ENCODE measurements at regions not wholly inside any gene's neighbourhood (a gene's known extent, or its start where the extent isn't known, plus 50 kb on each side); places are given as distances from the start of the nearest gene placed in this dataset.

DNA sequence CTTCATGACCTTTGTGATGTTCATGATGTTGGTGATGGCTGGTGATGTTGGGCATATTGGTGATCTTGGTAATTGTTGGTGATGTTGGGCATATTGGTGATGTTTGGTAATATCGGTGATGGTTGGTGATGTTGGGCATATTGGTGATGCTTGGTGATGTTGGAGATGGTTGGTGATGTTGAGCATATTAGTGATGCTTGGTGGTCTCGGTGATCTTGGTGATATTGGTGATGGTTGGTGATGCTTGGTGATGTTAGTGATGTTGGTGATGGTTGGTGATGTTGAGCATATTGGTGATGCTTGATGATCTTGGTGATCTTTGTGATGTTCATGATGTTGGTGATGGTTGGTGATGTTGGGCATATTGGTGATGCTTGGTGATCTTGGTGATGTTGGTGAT lies 73.8 kb downstream of the IRX2 start:
- no peak overlapping the region for H3K27ac Mint-ChIP-seq
- no peaks in the 10 kb centered on the region for H3K4me1 Mint-ChIP-seq (ENCODE audit: low read depth)
- ATAC-seq = no peak
- ChIA-PET CTCF (no interaction called here), POLR2A (no interaction called here)
- H3K27me3 Mint-ChIP-seq (ENCODE audit: low read depth) = no peaks in the 10 kb centered on the region
- no peak for DNase-seq
- peaks cover 8% of the 10 kb centered on the region for H3K9me3 Mint-ChIP-seq (ENCODE audit: insufficient read depth)
- H3K4me3 Mint-ChIP-seq = no peak overlapping the region
- no peaks in the 10 kb centered on the region for H3K36me3 Mint-ChIP-seq (ENCODE audit: low read depth)

GRCh38 chr5:2675548-2675947 lies 75.9 kb downstream of the IRX2 start:
- DNase-seq (no peak), ATAC-seq (no peak)
- Mint-ChIP-seq H3K36me3 (ENCODE audit: low read depth) (no peaks in the 10 kb centered on the region), H3K27ac (no peak overlapping the region), H3K27me3 (ENCODE audit: low read depth) (no peaks in the 10 kb centered on the region), H3K4me3 (no peak overlapping the region), H3K9me3 (ENCODE audit: insufficient read depth) (peaks cover 8% of the 10 kb centered on the region), H3K4me1 (ENCODE audit: low read depth) (no peaks in the 10 kb centered on the region)
- POLR2A ChIA-PET = no interaction called here
- CTCF ChIA-PET = no interaction called here

- Mint-ChIP-seq H3K27me3 (ENCODE audit: low read depth) (no peaks in the 10 kb centered on the region), H3K4me1 (ENCODE audit: low read depth) (no peaks in the 10 kb centered on the region), H3K4me3 (no peak overlapping the region), H3K9me3 (ENCODE audit: insufficient read depth) (peaks cover 8% of the 10 kb centered on the region), H3K27ac (no peak overlapping the region), H3K36me3 (ENCODE audit: low read depth) (no peaks in the 10 kb centered on the region)
- ChIA-PET CTCF (no interaction called here), POLR2A (no interaction called here)
- DNase-seq (no peak), ATAC-seq (no peak)
Observed at GRCh38 chr5:2674456-2674855, 77.0 kb downstream of the IRX2 start.

DNA sequence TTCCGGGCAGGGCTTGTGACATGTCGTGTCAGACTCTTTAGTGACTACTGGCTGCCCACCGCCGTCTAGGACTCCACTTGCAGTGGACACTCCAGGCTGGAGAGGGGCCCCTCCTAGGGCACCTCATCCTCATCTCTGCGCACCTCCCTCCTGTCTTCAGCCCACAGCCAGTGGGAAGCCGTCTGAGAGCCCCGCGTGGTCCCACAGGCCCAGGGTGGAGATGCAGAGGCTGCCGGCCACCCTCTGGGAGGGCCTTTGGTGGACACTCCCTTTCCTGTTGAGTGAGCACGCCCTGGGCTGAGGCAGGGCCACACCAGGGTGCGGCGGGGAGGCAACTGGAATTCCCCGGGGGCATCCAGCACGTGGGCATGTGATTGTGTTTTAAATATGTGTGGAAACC lies 80.5 kb downstream of the IRX2 start:
- Mint-ChIP-seq H3K27ac (no peak overlapping the region), H3K4me3 (no peak overlapping the region), H3K36me3 (ENCODE audit: low read depth) (no peaks in the 10 kb centered on the region), H3K27me3 (ENCODE audit: low read depth) (no peaks in the 10 kb centered on the region), H3K4me1 (ENCODE audit: low read depth) (no peaks in the 10 kb centered on the region), H3K9me3 (ENCODE audit: insufficient read depth) (peaks cover 5% of the 10 kb centered on the region)
- POLR2A ChIA-PET = no interaction called here
- ATAC-seq (no peak), DNase-seq (no peak)
- CTCF ChIA-PET = no interaction called here

DNA sequence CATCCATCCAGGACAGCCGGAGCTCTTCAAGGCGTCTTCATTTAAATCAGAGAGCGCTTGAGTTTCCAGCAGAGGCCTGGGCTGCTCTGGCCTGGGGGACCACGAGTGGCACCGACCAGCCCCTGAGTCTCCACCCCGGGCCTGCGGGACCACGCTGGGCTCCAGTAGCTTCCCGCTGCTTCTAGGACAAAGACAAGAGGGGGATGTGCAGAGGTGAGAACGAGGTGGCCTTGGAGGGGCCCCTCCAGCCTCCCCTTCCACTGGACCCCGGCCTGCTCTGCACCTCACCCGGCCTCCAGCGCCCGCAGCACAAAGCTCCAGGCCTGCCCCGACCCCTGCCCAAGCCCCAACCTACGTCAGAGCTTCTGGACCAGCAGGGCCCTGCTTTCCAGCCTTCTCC lies 81.6 kb downstream of the IRX2 start:
- Mint-ChIP-seq H3K27me3 (ENCODE audit: low read depth) (no peaks in the 10 kb centered on the region), H3K9me3 (ENCODE audit: insufficient read depth) (no peaks in the 10 kb centered on the region), H3K4me3 (no peak overlapping the region), H3K4me1 (ENCODE audit: low read depth) (no peaks in the 10 kb centered on the region), H3K36me3 (ENCODE audit: low read depth) (no peaks in the 10 kb centered on the region), H3K27ac (no peak overlapping the region)
- ATAC-seq (no peak), DNase-seq (no peak)
- CTCF ChIA-PET = no interaction called here
- POLR2A ChIA-PET = no interaction called here

DNA sequence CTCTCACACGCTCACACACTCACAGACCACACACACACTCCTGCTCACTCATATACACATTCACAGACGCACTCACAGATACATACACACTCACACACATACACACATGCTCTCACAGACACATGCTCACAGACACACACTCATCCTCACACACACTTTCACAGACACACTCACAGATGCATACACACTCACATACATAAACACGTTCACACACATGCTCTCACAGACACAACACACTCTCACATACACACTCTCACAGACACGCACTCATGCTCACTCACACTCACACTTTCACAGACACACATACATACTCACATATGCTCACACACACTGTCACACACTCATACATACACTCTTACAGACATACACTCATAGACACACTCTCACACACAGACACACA lies 82.2 kb downstream of the IRX2 start:
- Mint-ChIP-seq H3K4me1 (ENCODE audit: low read depth) (no peaks in the 10 kb centered on the region), H3K9me3 (ENCODE audit: insufficient read depth) (no peaks in the 10 kb centered on the region), H3K27me3 (ENCODE audit: low read depth) (no peaks in the 10 kb centered on the region), H3K36me3 (ENCODE audit: low read depth) (no peaks in the 10 kb centered on the region), H3K4me3 (no peak overlapping the region), H3K27ac (no peak overlapping the region)
- no peak for ATAC-seq
- POLR2A ChIA-PET = no interaction called here
- CTCF ChIA-PET = no interaction called here
- DNase-seq = no peak

GRCh38 chr5:2666081-2666480 lies 85.4 kb downstream of the IRX2 start:
- Mint-ChIP-seq H3K9me3 (ENCODE audit: insufficient read depth) (no peaks in the 10 kb centered on the region), H3K27ac (no peak overlapping the region), H3K36me3 (ENCODE audit: low read depth) (no peaks in the 10 kb centered on the region), H3K27me3 (ENCODE audit: low read depth) (no peaks in the 10 kb centered on the region), H3K4me1 (ENCODE audit: low read depth) (no peaks in the 10 kb centered on the region), H3K4me3 (no peak overlapping the region)
- POLR2A ChIA-PET = no interaction called here
- DNase-seq = no peak
- no peak for ATAC-seq
- CTCF ChIA-PET = no interaction called here

- Mint-ChIP-seq H3K9me3 (ENCODE audit: insufficient read depth) (no peaks in the 10 kb centered on the region), H3K4me3 (no peak overlapping the region), H3K27me3 (ENCODE audit: low read depth) (no peaks in the 10 kb centered on the region), H3K4me1 (ENCODE audit: low read depth) (no peaks in the 10 kb centered on the region), H3K36me3 (ENCODE audit: low read depth) (no peaks in the 10 kb centered on the region), H3K27ac (no peak overlapping the region)
- POLR2A ChIA-PET = no interaction called here
- no peak for DNase-seq
- CTCF ChIA-PET = no interaction called here
- ATAC-seq = no peak
Observed at GRCh38 chr5:2663489-2663888, 88.0 kb downstream of the IRX2 start.

DNA sequence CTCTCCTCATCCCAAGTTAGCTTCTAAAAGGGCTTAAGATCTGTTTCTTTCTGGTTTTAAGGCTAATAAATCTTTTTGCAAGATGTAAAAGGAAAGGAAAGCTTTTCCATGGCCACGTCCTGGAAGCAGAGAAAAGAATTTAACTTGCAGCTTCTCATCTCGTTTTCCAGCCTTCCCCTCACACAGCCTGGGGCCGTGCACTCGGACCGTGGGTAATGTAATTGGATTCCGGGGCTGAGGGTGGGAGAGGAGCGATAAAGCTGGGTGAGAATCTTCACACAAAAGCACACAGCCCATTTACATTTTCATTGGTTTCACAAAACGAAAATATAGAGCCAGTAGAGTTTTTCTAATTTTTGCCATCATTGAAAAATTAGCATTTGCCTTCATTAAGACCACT lies 91.2 kb downstream of the IRX2 start:
- ChIA-PET POLR2A (no interaction called here), CTCF (no interaction called here)
- no peak overlapping the region for H3K4me3 Mint-ChIP-seq
- ATAC-seq (no peak), DNase-seq (no peak)
- H3K27me3 Mint-ChIP-seq (ENCODE audit: low read depth) = no peaks in the 10 kb centered on the region
- no peaks in the 10 kb centered on the region for H3K4me1 Mint-ChIP-seq (ENCODE audit: low read depth)
- H3K27ac Mint-ChIP-seq = no peak overlapping the region
- H3K9me3 Mint-ChIP-seq (ENCODE audit: insufficient read depth) = no peaks in the 10 kb centered on the region
- no peaks in the 10 kb centered on the region for H3K36me3 Mint-ChIP-seq (ENCODE audit: low read depth)

- ATAC-seq (no peak), DNase-seq (no peak)
- Mint-ChIP-seq H3K4me3 (no peak overlapping the region), H3K9me3 (ENCODE audit: insufficient read depth) (no peaks in the 10 kb centered on the region), H3K27me3 (ENCODE audit: low read depth) (no peaks in the 10 kb centered on the region), H3K27ac (no peak overlapping the region), H3K36me3 (ENCODE audit: low read depth) (no peaks in the 10 kb centered on the region), H3K4me1 (ENCODE audit: low read depth) (no peaks in the 10 kb centered on the region)
- ChIA-PET CTCF (no interaction called here), POLR2A (no interaction called here)
Observed at GRCh38 chr5:2658881-2659470, 92.5 kb downstream of the IRX2 start.

GRCh38 chr5:2658447-2658846 lies 93.0 kb downstream of the IRX2 start:
- DNase-seq = no peak
- H3K4me1 Mint-ChIP-seq (ENCODE audit: low read depth) = no peaks in the 10 kb centered on the region
- H3K27me3 Mint-ChIP-seq (ENCODE audit: low read depth) = no peaks in the 10 kb centered on the region
- ChIA-PET CTCF (no interaction called here), POLR2A (no interaction called here)
- H3K4me3 Mint-ChIP-seq = no peak overlapping the region
- no peak for ATAC-seq
- H3K27ac Mint-ChIP-seq = no peak overlapping the region
- no peaks in the 10 kb centered on the region for H3K36me3 Mint-ChIP-seq (ENCODE audit: low read depth)
- no peaks in the 10 kb centered on the region for H3K9me3 Mint-ChIP-seq (ENCODE audit: insufficient read depth)

DNA sequence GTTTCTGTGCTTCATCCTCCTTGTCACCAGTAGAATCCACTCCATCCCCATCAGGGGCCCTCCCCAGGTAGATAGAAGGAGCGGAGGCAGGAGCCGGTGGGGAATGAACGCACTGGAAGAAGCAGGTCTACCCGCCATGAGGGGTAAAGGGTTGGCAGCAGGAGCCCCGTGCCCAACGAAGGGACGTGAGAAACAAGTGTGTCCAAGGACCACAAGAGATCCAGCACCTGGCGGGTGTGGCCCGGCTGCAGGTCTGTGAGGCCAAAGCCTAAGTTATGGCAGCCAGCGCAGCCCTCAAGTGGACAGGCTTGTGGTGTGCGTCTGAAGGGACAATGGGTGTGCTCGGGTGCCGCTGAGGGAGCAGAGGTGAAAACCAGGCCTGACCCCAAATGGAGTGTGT lies 94.3 kb downstream of the IRX2 start:
- DNase-seq (no peak), ATAC-seq (no peak)
- Mint-ChIP-seq H3K9me3 (ENCODE audit: insufficient read depth) (no peaks in the 10 kb centered on the region), H3K27me3 (ENCODE audit: low read depth) (no peaks in the 10 kb centered on the region), H3K27ac (no peak overlapping the region), H3K4me1 (ENCODE audit: low read depth) (no peaks in the 10 kb centered on the region), H3K4me3 (no peak overlapping the region), H3K36me3 (ENCODE audit: low read depth) (no peaks in the 10 kb centered on the region)
- POLR2A ChIA-PET = no interaction called here
- CTCF ChIA-PET = no interaction called here

- no peak overlapping the region for H3K27ac Mint-ChIP-seq
- POLR2A ChIA-PET = no interaction called here
- no peak for ATAC-seq
- no peaks in the 10 kb centered on the region for H3K36me3 Mint-ChIP-seq (ENCODE audit: low read depth)
- H3K4me1 Mint-ChIP-seq (ENCODE audit: low read depth) = no peaks in the 10 kb centered on the region
- no peak for DNase-seq
- CTCF ChIA-PET = no interaction called here
- H3K27me3 Mint-ChIP-seq (ENCODE audit: low read depth) = no peaks in the 10 kb centered on the region
- no peaks in the 10 kb centered on the region for H3K9me3 Mint-ChIP-seq (ENCODE audit: insufficient read depth)
- H3K4me3 Mint-ChIP-seq = no peak overlapping the region
Observed at GRCh38 chr5:2656206-2656605, 95.3 kb downstream of the IRX2 start.
